Left lobe of liver (tissue), 2 donors: ENCODE measurements at regions not wholly inside any gene's neighbourhood (a gene's known extent, or its start where the extent isn't known, plus 50 kb on each side); places are given as distances from the start of the nearest gene placed in this dataset.
"Not testable (repeated sequence)": the region's sequence is repeated elsewhere in the genome, so short reads cannot be mapped to it uniquely, and the experiment has no call there.

Source experiments
- ATAC-seq: fragments of 200-7000 bp; cut with Tn5 transposase; one replicate; pipeline ENCODE4 v1.9.1; 2020; ENCODE audit warnings: mild to moderate bottlenecking, moderate library complexity
- DNase-seq: peaks from one replicate; pipeline ENCODE4 v3.0.0-alpha.2; 2020; ENCODE audit warnings: low spot score
- donor health status: DM: no; HTN: no; CAD: no; lungs with moderate emphysema.
- donor health status: DM: no; HTN: yes; CAD: no.

DNA sequence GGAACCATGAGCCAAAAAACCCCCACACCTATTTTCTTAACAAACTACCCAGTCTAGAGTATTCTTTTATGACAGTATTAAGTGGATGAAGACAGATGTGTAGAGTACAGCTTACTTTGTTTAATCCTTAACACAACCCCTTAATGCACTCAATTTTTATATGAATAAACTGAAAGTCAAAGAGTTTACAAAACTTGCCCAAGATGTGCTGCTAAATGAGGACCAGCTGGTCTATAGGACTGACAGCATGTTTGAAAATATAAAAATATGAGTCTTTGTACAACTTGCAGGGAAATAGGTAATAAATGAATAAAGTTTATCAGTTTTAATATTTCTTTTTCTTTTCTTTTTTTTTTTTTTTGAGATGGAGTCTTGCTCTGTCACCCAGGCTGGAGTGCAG lies 102.3 kb downstream of the ZFY start:
- no peak for ATAC-seq
- no peak for DNase-seq

DNA sequence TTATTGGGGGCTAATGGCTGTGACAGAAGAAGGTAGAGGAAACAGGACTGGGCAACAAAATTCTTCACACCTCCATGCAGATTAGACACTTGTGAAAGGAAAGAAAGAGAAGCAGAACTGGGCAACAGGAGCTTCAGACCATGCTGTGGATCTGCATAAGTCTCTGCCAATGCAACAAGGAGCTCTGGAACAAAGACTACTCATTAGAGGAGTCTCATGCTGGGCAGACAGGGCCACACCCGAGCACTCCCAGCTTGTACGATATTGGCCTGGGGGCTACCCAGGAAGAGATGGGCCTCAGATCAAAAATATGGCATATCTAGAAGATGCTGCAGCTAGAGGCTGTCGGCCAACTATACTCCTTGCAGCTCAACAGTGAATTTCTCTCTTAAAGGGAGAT lies 105.2 kb downstream of the ZFY start:
- ATAC-seq, result no peak
- DNase-seq, result no peak

DNA sequence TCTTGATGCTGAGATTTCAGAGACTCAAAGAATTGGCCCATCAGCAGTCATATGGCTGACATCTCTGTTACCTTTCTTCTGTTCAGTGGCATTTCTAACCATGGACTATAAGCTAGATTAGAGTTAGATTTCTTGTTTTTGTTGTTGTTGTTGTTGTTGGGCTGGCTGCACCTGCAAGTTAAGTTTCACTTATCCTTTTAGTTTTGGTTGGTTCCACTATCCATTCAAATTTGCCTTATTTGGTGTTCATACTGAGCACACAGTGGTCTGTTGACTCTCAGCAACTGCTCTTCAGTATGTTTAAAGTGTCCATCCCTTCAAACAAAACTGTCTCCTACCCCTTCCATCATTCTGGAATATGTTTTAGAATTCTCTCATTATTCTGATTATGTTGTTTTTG lies 106.8 kb downstream of the ZFY start:
- ATAC-seq (no peak), DNase-seq (no peak)

DNA sequence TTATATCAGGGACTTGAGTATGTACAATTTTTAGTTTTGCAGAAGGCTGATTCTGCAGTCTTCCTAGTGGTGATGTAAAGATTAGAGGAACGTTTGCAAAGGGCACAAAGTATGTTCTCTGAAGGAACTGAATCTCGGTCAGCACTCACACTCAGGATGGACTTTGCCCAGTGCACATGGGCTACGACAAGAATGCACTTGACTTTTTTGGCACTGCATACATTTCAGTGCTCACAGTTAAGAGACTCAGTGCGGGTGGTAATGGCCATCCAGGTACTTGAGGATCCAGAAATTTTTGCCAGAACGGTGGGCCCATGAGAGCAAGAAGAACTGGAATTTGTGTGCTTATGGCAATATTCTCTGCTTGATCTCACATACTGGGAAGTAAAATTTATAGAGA lies 107.7 kb downstream of the ZFY start:
- ATAC-seq, result peak; percentile 77
- DNase-seq, result no peak

DNA sequence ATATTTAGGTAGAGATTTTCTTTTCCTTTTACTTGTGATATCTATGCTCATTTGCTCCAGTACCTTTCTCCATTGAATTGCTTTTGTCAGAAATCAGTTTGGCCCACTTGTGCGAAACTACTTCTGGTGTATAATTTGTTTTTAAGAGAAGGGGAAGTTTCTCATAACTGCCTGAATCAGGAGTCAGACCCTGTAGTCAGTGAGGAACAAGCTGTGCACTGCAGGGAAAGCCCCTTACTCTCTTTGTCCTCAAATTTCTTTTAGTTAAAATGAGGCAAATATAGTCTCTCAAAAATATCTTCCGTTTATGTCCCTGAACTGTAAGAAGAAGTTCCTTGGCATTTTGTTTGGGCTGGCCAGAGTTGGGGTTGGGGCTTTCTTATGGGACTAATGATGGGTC lies 109.9 kb downstream of the ZFY start:
- DNase-seq (no peak), ATAC-seq (no peak)

DNA sequence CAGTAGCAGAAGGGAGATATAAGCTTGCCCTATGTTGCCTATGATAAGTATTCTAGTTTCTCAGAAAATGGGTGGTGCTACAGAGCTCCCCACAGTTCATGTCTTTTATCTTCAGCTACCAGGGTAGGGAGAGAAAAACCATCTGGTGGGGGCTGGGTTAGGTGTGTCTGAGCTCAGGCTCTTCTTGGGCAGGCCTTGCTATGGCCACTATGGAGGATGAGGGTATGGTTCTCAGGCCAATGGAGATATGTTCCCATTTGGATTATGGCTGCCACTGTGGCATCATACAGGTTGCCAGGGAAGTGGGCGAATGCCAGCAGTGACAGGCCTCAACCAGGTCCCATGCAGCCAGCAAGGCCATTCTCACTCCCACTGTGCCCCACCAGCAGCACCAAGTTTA lies 120.3 kb downstream of the ZFY start:
- ATAC-seq, DNase-seq: not testable (repeated sequence)

DNA sequence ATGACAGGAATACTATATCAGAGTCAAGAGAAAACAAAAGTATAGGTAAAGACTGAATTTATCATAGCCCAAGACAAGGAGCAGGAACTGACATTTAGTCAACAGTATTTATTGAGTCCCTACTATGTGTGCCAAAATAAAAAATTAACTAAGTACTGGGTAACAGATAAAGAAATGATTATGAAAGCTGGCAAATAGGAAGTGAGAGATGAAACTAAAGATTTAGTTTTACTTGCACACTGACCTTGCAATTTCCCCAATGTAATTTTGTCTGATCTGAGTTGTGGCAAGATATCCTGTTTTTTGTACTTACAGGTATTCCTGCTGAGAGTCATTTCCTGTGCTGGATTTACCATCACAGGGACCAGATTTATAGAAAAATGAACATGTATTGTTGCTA lies 123.2 kb downstream of the ZFY start:
- ATAC-seq, DNase-seq: not testable (repeated sequence)

DNA sequence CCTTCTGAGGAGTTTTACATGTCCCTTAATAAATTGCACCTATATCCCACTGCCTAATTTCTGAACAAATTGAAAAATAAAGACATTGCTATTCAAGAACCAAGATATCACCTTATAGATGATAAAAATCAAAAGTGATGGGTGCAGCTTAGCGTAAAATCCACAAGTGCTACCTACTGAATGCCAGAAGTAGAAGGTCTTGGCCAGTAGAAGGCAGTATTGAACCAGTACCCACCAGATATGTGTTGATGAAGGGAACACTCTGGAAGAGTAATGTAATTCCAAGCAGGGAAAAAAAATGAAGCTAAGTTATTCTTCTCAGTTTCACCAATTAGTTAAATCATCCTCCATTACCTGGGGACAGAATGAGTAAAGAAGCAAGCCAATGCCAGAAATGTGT lies 125.5 kb downstream of the ZFY start:
- peak; percentile 74 for ATAC-seq
- DNase-seq, result not testable (repeated sequence)

DNA sequence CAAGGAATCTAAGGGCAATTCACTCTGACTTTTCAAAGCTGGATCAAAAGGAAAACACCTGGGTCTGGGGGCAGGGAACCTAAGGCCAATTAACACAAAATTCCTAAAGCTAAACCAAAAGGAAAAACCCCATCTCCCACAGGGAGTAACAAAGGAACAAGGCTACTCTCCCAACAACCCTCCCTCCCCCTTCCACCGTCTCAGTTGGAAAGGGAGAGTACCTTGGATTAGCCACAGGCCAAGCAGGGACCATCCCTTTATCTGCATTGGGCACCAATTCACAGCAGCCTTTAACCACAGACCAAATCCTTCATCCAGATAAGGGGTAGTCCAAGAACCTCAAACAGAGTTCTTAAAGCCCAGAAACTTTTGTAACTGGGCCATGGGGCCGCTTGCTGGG lies 153.0 kb downstream of the ZFY start:
- DNase-seq, ATAC-seq: not testable (repeated sequence)

DNA sequence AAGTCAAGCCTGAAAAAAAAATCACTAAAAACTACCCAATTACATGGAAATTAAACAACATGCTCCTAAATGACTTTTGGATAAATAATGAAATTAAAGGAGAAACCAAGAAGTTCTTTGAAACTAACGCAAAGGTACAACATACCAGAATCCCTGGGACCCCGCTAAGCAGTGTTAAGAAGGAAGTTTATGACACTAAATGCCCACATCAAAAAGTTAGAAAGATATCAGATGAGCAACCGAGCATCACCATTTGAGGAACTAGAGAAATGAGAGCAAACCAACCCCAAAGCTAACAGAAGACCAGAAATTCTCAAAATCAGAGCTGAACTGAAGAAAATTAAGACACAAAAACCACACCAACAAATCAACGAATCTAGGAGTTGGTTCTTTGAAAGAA lies 173.5 kb downstream of the ZFY start:
- ATAC-seq, DNase-seq: not testable (repeated sequence)

DNA sequence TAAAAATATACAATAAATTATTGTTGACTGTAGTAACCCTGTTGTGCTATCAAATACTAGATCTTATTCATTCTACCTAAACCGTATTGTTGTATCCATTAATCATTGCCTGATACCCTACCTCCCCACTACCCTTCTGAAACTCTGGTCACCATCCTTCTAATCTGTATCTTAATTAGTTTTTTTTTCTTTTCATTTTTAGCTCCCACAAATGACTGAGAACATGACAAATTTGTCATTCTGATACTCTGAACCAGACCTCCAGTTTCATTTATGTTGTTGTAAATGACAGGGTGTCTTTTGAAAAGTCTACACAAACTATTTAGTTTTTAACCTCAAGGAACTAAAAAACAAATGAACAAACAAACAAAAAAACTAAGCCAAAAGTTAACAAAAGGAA lies 185.1 kb downstream of the ZFY start:
- DNase-seq, ATAC-seq: not testable (repeated sequence)

DNA sequence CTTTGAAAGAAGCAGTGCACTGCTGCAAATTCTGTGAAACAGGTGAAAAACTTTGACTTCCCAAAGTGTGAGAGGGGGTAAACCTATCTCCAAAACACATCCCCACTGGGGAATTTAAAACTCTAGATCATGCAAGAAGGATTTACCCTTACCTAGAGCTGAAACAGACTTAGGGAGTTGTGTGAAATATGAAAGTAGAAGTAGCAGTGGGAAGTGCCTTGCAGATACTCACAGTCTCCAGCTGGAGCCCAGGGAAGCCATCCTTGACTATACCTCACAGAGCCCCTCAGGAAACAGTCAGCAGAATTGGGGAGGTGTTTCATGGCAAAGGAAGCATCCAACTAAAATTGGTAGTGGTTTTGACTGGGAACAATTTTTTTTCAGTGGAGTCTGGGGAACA lies 185.5 kb downstream of the ZFY start:
- ATAC-seq, DNase-seq: not testable (repeated sequence)

DNA sequence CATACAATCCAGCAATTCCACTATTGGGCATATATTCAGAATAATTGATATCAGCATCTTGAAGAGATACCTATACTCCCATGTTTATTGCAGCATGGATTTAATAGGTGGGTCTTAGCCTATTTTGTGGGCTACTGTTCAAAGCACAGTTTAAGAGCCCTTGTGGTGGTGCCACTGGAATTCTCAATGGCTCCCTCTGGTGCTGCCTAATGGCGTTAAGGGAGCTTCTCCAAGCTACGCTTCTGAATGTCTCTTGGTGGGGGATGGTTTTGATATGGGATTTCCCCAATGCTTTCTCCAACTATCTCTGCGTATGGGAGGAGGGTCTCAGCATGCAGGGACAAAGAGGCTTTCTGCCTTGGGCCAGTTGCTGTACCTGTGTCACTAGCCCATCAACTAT lies 188.3 kb downstream of the ZFY start:
- not testable (repeated sequence) for DNase-seq, ATAC-seq

DNA sequence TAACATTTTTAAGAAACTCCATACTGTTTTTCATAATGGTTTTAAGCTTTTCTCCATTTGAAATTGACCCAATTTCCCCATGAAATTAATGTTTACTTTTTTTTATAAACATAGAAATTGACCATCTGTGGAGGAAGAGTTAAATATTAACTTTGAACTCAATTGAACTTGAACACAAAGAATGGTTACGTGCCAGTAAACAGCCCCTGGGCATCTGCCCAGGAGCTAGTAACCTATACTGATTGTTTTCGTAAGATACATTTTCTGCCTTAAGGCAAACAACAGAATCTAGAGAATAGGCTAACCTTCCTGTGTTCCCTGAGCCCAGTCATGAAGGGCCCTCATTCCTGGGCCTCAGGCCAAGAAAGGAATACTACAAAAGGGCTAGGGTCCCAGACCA lies 235.9 kb downstream of the ZFY start:
- ATAC-seq (peak; percentile 78), DNase-seq (peak; percentile 48)

DNA sequence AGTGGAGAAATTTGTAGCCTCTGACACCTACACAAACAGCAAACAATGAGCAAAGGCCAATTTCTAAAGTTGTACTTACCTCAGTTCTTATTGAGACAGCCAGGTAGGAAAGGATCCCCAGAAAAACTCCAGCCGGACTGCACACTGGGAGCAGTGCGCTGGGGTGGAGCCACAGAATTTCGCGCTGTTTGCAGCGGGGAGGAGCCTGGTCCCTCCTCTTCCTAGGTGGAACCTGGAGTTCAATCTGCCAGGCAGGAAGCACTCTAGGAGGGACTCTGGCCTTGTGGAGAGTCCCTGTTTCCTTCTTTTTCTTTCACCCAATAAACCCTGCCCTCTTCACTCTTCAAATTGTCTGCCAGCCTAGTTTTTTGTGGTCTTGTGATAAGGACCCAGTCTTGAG lies 259.9 kb downstream of the ZFY start:
- DNase-seq, ATAC-seq: not testable (repeated sequence)

DNA sequence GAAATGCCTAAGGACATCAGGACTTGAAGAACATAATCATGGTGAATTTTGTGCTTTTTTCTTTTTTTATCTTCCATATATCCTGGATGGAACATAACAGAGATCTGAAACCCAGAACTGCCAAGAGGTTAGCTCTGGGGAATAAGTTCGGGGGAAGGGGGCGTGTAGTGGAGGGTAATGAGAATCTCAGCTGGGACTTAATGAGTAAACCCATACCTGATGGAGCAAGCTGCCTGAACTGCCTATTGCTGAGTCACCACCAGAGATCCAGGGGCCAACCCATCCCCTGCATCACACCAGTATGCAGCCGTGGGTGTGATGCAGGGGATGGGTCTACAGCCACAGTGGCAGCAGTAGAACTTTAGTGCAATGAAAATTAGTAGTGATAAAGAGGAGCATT lies 267.1 kb downstream of the ZFY start:
- not testable (repeated sequence) for ATAC-seq

DNA sequence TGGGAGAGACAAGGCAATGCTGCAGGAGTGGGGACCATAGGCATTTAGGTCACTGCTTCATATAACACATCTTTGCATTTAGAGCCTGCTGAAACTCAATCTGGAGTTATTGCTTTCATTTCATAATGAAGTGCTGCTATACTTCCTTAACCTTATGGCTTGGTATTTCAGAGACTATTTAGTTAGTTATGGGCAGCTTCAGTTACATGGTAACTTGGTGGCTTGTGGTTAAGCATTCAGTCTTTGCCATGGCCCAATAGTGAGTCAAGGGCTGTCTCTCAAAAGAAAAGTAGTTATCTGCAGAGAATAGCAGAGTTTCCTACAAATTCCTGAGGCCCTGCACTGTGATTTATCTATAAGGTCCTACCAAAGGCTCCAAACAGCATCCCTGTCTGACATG lies 271.6 kb downstream of the ZFY start:
- DNase-seq, ATAC-seq: not testable (repeated sequence)

More for the DNA sequence above, 267.1 kb downstream of the ZFY start:
- DNase-seq, result not testable (repeated sequence)

DNA sequence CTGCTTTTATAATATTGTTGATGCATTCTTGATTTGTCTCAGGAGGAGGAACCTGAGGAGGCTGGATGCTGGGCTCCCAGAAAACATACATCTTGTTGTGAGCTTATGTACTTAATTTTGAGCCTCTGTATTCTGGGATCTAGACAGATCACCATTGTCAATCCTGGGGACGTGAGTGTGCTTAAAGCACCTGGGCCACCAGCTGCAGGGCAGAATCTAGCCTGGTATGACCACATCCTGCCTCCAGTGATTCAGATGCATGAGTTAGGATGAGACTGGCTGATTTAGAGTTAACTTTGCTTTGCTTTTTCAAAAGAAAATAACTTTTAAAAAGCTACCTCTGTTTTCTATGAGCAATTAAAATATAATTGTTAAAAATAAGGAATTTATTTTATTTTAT lies 278.0 kb downstream of the ZFY start:
- ATAC-seq, DNase-seq: not testable (repeated sequence)

DNA sequence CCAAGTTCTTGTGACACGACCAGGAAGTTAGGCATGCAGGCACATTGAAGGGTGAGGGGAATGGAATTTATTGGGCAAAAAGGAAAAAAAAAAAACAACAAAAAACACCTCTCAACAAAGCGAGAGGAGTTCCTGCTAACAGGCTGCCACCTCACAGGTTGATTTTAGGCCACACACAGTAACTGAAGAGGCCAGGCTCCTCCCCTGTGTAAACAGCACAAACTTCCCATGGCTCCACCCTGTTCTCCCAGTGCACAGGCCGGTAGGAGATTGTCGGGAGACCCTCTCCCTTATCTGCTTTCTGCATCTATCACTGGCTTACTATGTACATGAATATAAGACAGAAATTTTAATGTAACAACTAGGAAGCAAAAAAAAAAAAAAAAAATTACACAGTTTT lies 283.0 kb downstream of the ZFY start:
- not testable (repeated sequence) for DNase-seq, ATAC-seq

DNA sequence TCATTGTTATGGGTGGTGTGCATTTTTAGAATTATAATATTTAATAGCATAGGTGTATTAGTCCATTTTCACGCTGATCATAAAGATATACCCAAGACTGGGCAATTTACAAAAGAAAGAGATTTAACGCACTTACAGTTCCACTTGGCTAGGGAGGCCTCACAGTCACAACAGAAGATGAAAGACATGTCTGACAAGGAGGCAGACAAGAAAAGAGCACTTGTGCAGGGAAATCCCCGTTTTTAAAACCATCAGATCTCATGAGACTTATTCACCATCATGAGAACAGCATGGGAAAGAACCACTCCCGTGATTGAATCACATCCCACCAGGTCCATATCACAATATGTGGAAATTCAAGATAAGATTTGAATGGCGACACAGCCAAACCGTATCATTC lies 283.4 kb downstream of the ZFY start:
- not testable (repeated sequence) for DNase-seq, ATAC-seq

DNA sequence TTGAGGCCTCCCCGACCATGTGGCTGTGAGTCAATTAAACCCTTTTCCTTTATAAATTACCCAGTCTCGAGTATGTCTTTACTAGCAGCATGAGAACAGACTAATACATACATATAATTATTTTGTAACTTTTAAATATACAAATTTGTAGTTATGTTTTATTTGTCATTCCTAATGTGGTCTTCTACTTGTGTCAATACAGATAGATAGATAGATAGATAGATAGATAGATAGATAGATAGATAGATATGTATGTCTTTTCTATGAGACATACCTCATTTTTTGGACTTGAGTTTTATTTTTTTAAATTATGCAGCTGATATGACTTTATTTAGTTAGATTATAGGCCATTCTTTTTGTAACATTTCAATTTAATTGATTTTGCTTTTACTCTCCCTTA lies 316.0 kb upstream of the TGIF2LY start:
- not testable (repeated sequence) for ATAC-seq, DNase-seq

DNA sequence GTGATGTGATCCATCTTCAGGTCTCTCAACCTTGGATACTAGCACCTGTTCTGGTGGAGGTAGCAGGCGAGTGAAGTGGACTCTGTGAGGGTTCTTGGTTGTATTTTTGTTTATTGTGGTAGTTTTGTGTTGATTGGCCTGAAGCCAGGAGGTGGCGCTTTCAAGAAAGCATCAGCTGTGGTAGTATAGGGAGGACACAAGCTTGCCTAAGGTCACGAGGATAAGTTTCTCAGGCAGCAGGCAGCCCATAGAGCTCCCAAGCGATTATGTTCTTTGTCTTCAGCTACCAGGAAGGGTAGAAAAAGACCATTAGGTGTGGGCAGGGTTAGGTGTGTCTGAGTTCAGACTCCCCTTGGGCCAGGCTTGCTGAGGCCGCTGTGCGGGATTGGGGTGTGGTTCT lies 290.8 kb upstream of the TGIF2LY start:
- not testable (repeated sequence) for ATAC-seq, DNase-seq

DNA sequence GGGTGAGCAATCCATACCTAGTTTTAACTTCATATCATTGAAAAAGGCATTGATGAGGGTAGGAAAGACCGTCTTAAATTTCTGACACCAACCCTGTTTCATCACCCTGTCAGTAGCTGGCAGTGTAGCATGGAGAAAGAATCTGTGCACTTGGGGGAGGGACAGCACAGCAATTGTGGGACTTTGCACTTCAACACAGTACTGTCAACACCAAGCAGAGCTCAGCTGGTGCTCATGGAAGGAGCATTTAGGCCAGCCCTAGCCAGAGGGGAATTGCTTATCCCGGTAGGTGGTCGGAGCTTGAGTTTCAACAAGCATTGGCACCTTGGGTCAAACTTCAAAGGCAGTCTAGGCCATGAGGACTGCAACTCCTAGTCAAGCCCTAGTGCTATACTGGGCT lies 281.6 kb upstream of the TGIF2LY start:
- DNase-seq (peak; percentile 44), ATAC-seq (peak; percentile 100)
